ENCODE measurements at regions not wholly inside any gene's neighbourhood (a gene's known extent, or its start where the extent isn't known, plus 50 kb on each side); places are given as distances from the start of the nearest gene placed in this dataset.

- TF ChIP-seq CTCF (IDR thresholded peaks at IDR 0.05; ENCODE audit: low read depth, low read length, missing control alignments), result no peak
- no peak overlapping the region for H3K4me3 ChIP-seq (replicated peaks; ENCODE audit: low read depth, low read length)
- no peak for DNase-seq (ENCODE audit: extremely low read depth, low read depth)
Measured at GRCh38 chr14:47843236-47843635, 167.8 kb upstream of the MDGA2 start.

GRCh38 chr14:47833011-47833410, 157.6 kb upstream of the MDGA2 start:
- no peak for TF ChIP-seq CTCF (IDR thresholded peaks at IDR 0.05; ENCODE audit: low read depth, low read length, missing control alignments)
- no peak for DNase-seq (ENCODE audit: extremely low read depth, low read depth)
- no peak overlapping the region for H3K4me3 ChIP-seq (replicated peaks; ENCODE audit: low read depth, low read length)

- H3K4me3 ChIP-seq (replicated peaks; ENCODE audit: low read depth, low read length), result no peak overlapping the region
- DNase-seq (ENCODE audit: extremely low read depth, low read depth), result no peak
- TF ChIP-seq CTCF (IDR thresholded peaks at IDR 0.05; ENCODE audit: low read depth, low read length, missing control alignments), result no peak
Measured at GRCh38 chr14:47826809-47827208, 151.4 kb upstream of the MDGA2 start.

GRCh38 chr14:47822326-47822725, 146.9 kb upstream of the MDGA2 start:
- H3K4me3 ChIP-seq (replicated peaks; ENCODE audit: low read depth, low read length), result no peak overlapping the region
- no peak for DNase-seq (ENCODE audit: extremely low read depth, low read depth)
- no peak for TF ChIP-seq CTCF (IDR thresholded peaks at IDR 0.05; ENCODE audit: low read depth, low read length, missing control alignments)

- H3K4me3 ChIP-seq (replicated peaks; ENCODE audit: low read depth, low read length), result no peak overlapping the region
- DNase-seq (ENCODE audit: extremely low read depth, low read depth), result no peak
- TF ChIP-seq CTCF (IDR thresholded peaks at IDR 0.05; ENCODE audit: low read depth, low read length, missing control alignments), result no peak
Measured at GRCh38 chr14:47821135-47821534, 145.7 kb upstream of the MDGA2 start.

GRCh38 chr14:47790477-47790876, 115.1 kb upstream of the MDGA2 start:
- DNase-seq (ENCODE audit: extremely low read depth, low read depth), result no peak
- TF ChIP-seq CTCF (IDR thresholded peaks at IDR 0.05; ENCODE audit: low read depth, low read length, missing control alignments), result no peak
- H3K4me3 ChIP-seq (replicated peaks; ENCODE audit: low read depth, low read length), result no peak overlapping the region

- no peak for TF ChIP-seq CTCF (IDR thresholded peaks at IDR 0.05; ENCODE audit: low read depth, low read length, missing control alignments)
- no peak for DNase-seq (ENCODE audit: extremely low read depth, low read depth)
- H3K4me3 ChIP-seq (replicated peaks; ENCODE audit: low read depth, low read length), result no peak overlapping the region
Measured at GRCh38 chr14:47785058-47785457, 109.7 kb upstream of the MDGA2 start.
